Colonic mucosa (tissue), 4 donors: ENCODE measurements at regions not wholly inside any gene's neighbourhood (a gene's known extent, or its start where the extent isn't known, plus 50 kb on each side); places are given as distances from the start of the nearest gene placed in this dataset.

ENCODE experiments used
- DNase-seq: peaks from one replicate; pipeline ENCODE4 v3.0.0-alpha.2; 2020
- H3K27ac ChIP-seq: fragments of 200-600 bp; one replicate; pipeline ENCODE4 v1.8.0; 2021
- H3K27me3 ChIP-seq: fragments of 200-600 bp; one replicate; pipeline ENCODE4 v1.8.0; 2021
- H3K36me3 ChIP-seq: fragments of 200-600 bp; one replicate; pipeline ENCODE4 v1.8.0; 2021
- H3K4me1 ChIP-seq: fragments of 200-600 bp; one replicate; pipeline ENCODE4 v1.8.0; 2021; ENCODE audit warnings: mild to moderate bottlenecking
- H3K4me3 ChIP-seq: fragments of 200-600 bp; one replicate; pipeline ENCODE4 v1.8.0; 2021
- H3K9ac ChIP-seq, 2 donors: one replicate each; pipeline ENCODE4 v1.7.0; 2013; ENCODE audit warnings: control low read depth in 2 of 2, low read depth in 2 of 2, low read length in 2 of 2
- H3K9me3 ChIP-seq: fragments of 200-600 bp; one replicate; pipeline ENCODE4 v1.8.0; 2021
- intact Hi-C: fragments of 100-400 bp; cut with DNase I; formaldehyde crosslinking; loops from one replicate; pipeline ENCODE4 v1.14.1; 2022
- TF ChIP-seq, protein P1 (sequence below): fragments of 200-600 bp; IDR thresholded peaks from one replicate; pipeline ENCODE4 v1.8.0; 2022; ENCODE audit warnings: antibody characterized with exemption, mild to moderate bottlenecking
- donor health status: healthy.
- donor health status: DM: no; HTN: no; CAD: no.
- donor health status: DM: no; HTN: no; CAD: no.

DNA sequence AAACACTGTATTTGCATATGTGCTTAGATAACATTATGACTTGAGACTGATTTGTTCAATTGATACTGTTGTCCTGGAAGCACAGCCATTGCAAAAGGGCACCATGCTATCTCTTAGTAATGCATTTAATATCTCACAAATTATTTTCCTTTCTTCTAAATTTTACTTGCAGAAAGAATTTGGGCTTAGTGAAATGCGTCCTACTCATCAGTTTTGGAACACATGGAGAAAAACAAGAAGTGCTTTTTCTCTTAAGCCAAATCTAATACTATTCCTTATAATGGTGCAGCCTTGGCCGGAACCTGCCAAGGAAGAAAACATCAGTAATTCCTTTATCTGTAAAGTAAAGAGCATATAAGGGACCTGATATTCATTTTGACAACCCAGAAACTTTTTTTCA, 172.2 kb upstream of the ZNF608 start:
- Histone ChIP-seq H3K9ac (no peak overlapping the region), H3K27me3 (no peaks in the 10 kb centered on the region), H3K4me1 (peaks cover 9% of the 10 kb centered on the region), H3K4me3 (no peak overlapping the region), H3K36me3 (no peaks in the 10 kb centered on the region), H3K9me3 (no peaks in the 10 kb centered on the region), H3K27ac (no peak overlapping the region)
- DNase-seq, result no peak
- intact Hi-C loops, result no loop called here
- TF ChIP-seq, protein P1, sequence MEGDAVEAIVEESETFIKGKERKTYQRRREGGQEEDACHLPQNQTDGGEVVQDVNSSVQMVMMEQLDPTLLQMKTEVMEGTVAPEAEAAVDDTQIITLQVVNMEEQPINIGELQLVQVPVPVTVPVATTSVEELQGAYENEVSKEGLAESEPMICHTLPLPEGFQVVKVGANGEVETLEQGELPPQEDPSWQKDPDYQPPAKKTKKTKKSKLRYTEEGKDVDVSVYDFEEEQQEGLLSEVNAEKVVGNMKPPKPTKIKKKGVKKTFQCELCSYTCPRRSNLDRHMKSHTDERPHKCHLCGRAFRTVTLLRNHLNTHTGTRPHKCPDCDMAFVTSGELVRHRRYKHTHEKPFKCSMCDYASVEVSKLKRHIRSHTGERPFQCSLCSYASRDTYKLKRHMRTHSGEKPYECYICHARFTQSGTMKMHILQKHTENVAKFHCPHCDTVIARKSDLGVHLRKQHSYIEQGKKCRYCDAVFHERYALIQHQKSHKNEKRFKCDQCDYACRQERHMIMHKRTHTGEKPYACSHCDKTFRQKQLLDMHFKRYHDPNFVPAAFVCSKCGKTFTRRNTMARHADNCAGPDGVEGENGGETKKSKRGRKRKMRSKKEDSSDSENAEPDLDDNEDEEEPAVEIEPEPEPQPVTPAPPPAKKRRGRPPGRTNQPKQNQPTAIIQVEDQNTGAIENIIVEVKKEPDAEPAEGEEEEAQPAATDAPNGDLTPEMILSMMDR, result no peak

DNA sequence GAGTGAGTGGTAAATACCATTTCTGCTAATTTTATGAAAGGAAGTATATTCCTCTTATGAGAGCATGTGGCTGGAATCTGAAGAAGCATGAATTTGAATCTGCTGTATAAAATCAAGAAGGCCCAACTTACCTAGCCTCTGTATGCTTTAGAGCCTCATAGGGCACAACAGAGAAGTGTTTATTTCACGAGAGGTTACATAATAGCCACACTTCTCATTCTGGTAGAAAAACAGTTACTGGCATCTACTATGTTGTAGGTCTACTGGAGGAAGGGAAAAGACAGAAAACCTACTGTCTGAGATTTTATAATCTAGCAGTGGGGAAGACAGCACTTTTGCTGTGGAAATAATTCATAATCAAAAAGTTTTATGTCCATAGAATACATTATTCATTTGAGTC, 172.6 kb upstream of the ZNF608 start:
- Histone ChIP-seq H3K27ac (no peak overlapping the region), H3K9ac (no peak overlapping the region), H3K27me3 (no peaks in the 10 kb centered on the region), H3K9me3 (no peaks in the 10 kb centered on the region), H3K36me3 (no peaks in the 10 kb centered on the region), H3K4me3 (no peak overlapping the region), H3K4me1 (peaks cover 9% of the 10 kb centered on the region)
- no peak for DNase-seq
- TF ChIP-seq, protein P1, result no peak
- intact Hi-C loops, result no loop called here

DNA sequence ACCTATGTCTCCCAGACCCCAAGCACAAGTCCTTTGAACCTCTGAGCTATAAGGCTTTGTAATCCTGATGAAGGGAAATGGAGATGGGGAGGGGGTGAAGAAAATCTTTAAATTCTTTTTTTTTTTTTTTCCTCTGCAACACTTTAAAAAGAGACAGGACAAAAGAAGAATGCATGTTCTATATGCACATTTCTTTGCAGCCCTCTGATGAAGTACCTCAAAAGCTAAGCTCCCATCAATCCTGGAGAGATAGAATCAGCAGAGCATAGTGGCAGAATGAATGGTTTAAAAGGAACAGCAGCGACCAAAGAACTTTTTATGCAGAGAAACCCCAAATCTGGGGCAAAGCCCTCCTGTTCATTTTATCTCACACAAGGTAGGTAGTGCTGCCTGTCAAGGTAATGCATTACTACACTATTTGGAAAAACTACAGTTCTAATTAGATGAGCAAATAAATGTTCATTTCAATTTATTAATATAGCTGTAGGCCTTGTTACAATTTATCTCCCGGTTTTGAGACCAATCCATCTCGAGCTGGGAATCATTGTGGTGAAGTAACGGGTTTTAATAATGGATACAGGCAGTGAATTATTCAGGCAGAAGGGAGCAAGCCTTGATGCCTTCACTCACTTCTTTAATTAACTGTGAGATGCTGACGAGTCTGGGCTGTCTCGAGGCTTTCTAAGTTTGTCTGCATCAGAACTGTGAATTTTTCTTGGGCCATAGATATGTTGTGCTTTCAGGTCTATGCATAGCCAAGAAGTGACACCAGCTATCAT, 173.5 kb upstream of the ZNF608 start:
- Histone ChIP-seq H3K4me3 (no peak overlapping the region), H3K9ac (no peak overlapping the region), H3K27ac (no peak overlapping the region), H3K36me3 (no peaks in the 10 kb centered on the region), H3K9me3 (no peaks in the 10 kb centered on the region), H3K27me3 (no peaks in the 10 kb centered on the region), H3K4me1 (peaks cover 9% of the 10 kb centered on the region)
- intact Hi-C loops, result no loop called here
- TF ChIP-seq, protein P1, result no peak
- no peak for DNase-seq

DNA sequence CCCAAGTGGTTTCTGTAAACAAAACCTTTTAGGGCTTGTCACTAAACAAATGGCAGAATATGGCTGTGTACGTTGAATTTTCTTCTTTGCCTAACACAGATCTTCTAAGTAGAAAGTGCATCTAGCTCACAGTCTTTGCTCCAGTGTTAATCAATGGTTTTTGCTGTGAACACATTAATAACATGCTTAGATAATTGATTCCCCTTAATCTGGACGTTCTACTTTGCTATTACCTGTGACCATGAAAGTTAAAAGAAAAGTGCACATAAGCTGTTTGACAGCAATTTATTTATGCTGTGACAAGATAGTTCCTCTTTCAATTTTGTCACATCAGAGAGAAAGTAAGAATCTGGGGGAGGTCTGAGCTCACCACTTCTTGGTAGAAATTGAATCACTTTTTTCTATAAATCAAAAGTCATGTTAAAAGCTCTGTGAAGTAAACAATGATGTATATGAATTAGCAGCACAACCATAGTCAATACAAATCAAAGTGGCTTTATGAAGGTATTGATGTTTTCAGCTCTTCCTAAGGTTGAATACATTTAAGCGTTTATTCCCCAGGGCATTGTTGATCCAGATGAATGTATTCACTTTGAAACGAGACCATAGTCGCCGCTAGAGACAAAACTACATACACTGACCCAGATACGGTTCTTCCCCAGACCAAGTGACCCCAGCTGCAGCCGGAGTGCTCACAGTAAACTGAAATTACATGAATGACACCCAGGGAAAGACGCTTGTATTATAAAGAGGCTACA, 174.6 kb upstream of the ZNF608 start:
- no peak overlapping the region for H3K4me3 ChIP-seq
- no peak overlapping the region for H3K9ac ChIP-seq
- no peak for DNase-seq
- H3K4me1 ChIP-seq, result peaks cover 9% of the 10 kb centered on the region
- H3K9me3 ChIP-seq, result no peaks in the 10 kb centered on the region
- H3K27me3 ChIP-seq, result no peaks in the 10 kb centered on the region
- TF ChIP-seq, protein P1, result no peak
- intact Hi-C loops, result no loop called here
- no peak overlapping the region for H3K27ac ChIP-seq
- no peaks in the 10 kb centered on the region for H3K36me3 ChIP-seq

DNA sequence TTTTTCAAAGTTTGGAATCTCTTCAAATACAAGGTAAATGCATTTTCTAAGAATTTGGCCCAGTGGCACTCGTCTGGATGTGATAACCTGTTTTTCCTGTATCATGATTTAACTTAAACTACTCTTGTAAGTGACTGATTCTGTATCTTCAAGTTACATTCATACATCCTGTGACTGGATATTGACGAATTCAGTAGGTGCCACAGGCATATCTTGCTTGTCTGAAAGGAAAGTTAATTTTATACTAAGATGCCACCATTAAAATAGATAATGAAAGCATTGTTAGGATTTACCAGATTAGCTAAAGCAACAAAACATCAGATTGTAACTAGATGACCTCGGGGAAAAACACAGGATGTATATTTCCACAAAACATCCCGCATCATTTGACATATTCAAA, 175.3 kb upstream of the ZNF608 start:
- no peak overlapping the region for H3K27ac ChIP-seq
- no peak overlapping the region for H3K9ac ChIP-seq
- no peaks in the 10 kb centered on the region for H3K9me3 ChIP-seq
- no peaks in the 10 kb centered on the region for H3K27me3 ChIP-seq
- TF ChIP-seq, protein P1, result no peak
- no peak overlapping the region for H3K4me3 ChIP-seq
- no peak for DNase-seq
- no peaks in the 10 kb centered on the region for H3K36me3 ChIP-seq
- intact Hi-C loops, result no loop called here
- H3K4me1 ChIP-seq, result peaks cover 9% of the 10 kb centered on the region
